ENCODE measurements at regions not wholly inside any gene's neighbourhood (a gene's known extent, or its start where the extent isn't known, plus 50 kb on each side); places are given as distances from the start of the nearest gene placed in this dataset.

DNA sequence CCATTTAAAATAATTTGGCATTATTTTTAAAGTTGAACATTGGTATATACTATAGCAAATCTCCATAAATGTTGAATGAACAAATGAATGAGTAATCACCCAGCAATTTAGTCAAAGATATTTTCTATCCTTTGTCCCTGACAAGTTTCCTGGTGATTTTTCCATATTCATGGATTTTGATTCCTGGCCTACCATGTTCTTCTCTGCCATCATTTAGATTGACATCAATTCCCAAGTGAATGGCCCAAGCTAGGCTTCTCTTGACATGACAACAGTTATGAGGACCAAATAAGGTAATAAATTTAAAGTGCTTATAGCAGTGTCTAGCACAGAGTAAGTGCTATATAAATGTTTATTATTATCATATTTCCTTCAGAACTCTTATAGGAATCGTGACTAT is 120.1 kb upstream of the ADGRF1 start:
- no peaks in the 10 kb centered on the region for H3K79me2 ChIP-seq (ENCODE audit: control insufficient read depth, insufficient read depth, low read length)
- ChIA-PET CTCF (no interaction called here), POLR2A (no interaction called here)
- no peaks in the 10 kb centered on the region for H3K9me1 ChIP-seq (replicated peaks; ENCODE audit: control insufficient read depth, extremely low read depth, insufficient read depth, low read length)
- no peak overlapping the region for H3K4me3 ChIP-seq (replicated peaks in 1 of 3; ENCODE audit: insufficient read depth in 1 of 3, low read depth in 1 of 3, low read length in 3 of 3)
- no TSS peak for BruUV-seq (replicated peaks)
- H3K9ac ChIP-seq (replicated peaks; ENCODE audit: extremely low read depth, insufficient read depth, low read length) = no peak overlapping the region
- dilution Hi-C loops (cut with MboI; ENCODE audit: extremely low pct_ligation_motif_present, low sequenced_read_pairs) (no loop called here), intact Hi-C loops (cut with micrococcal nuclease) (no loop called here)
- H3K4me2 ChIP-seq (ENCODE audit: insufficient read depth, low read length) = no peak overlapping the region
- no peaks in the 10 kb centered on the region for H3K27me3 ChIP-seq (ENCODE audit: control insufficient read depth in 2 of 2, insufficient read depth in 2 of 2, low read length in 2 of 2)
- FAIRE-seq (no peak), DNase-seq (ENCODE audit: low read depth, low spot score) (no peak)
- no peaks in the 10 kb centered on the region for H3K36me3 ChIP-seq (ENCODE audit: control insufficient read depth in 2 of 2, extremely low read depth in 1 of 2, insufficient read depth in 2 of 2, low read length in 2 of 2)
- no peak overlapping the region for H3K27ac ChIP-seq (ENCODE audit: insufficient read depth, low read depth, low read length)
- no peaks in the 10 kb centered on the region for H3K4me1 ChIP-seq (ENCODE audit: control insufficient read depth, extremely low read depth, insufficient read depth, low read length)
- H2AFZ ChIP-seq (ENCODE audit: low read depth, low read length) = no peak overlapping the region
- TF ChIP-seq JUN (IDR thresholded peaks at IDR 0.05; ENCODE audit: borderline replicate concordance, insufficient read depth, insufficient read length, low read depth) (no peak), MYC (IDR thresholded peaks at IDR 0.05; ENCODE audit: low read depth, low read length) (no peak)
- H4K20me1 ChIP-seq (replicated peaks; ENCODE audit: control insufficient read depth, extremely low read depth, insufficient read depth, low read length) = no peaks in the 10 kb centered on the region
- no peaks in the 10 kb centered on the region for H3K9me3 ChIP-seq (replicated peaks; ENCODE audit: control insufficient read depth, insufficient read depth, low read length)

- no peak overlapping the region for H3K4me3 ChIP-seq (replicated peaks in 1 of 3; ENCODE audit: insufficient read depth in 1 of 3, low read depth in 1 of 3, low read length in 3 of 3)
- no peaks in the 10 kb centered on the region for H3K79me2 ChIP-seq (ENCODE audit: control insufficient read depth, insufficient read depth, low read length)
- DNase-seq (ENCODE audit: low read depth, low spot score) = no peak
- no peak overlapping the region for H3K4me2 ChIP-seq (ENCODE audit: insufficient read depth, low read length)
- H3K4me1 ChIP-seq (ENCODE audit: control insufficient read depth, extremely low read depth, insufficient read depth, low read length) = no peaks in the 10 kb centered on the region
- H3K36me3 ChIP-seq (ENCODE audit: control insufficient read depth in 2 of 2, extremely low read depth in 1 of 2, insufficient read depth in 2 of 2, low read length in 2 of 2) = no peaks in the 10 kb centered on the region
- no peak overlapping the region for H2AFZ ChIP-seq (ENCODE audit: low read depth, low read length)
- intact Hi-C loops (cut with micrococcal nuclease) = no loop called here
- dilution Hi-C loops (cut with MboI; ENCODE audit: extremely low pct_ligation_motif_present, low sequenced_read_pairs) = no loop called here
- BruUV-seq (replicated peaks) = no TSS peak
- POLR2A ChIA-PET = no interaction called here
- no peak for FAIRE-seq
- H3K27ac ChIP-seq (ENCODE audit: insufficient read depth, low read depth, low read length) = no peak overlapping the region
- H4K20me1 ChIP-seq (replicated peaks; ENCODE audit: control insufficient read depth, extremely low read depth, insufficient read depth, low read length) = no peaks in the 10 kb centered on the region
- no peaks in the 10 kb centered on the region for H3K9me3 ChIP-seq (replicated peaks; ENCODE audit: control insufficient read depth, insufficient read depth, low read length)
- H3K27me3 ChIP-seq (ENCODE audit: control insufficient read depth in 2 of 2, insufficient read depth in 2 of 2, low read length in 2 of 2) = no peaks in the 10 kb centered on the region
- CTCF ChIA-PET = no interaction called here
- no peak overlapping the region for H3K9ac ChIP-seq (replicated peaks; ENCODE audit: extremely low read depth, insufficient read depth, low read length)
- no peaks in the 10 kb centered on the region for H3K9me1 ChIP-seq (replicated peaks; ENCODE audit: control insufficient read depth, extremely low read depth, insufficient read depth, low read length)
- no peak for TF ChIP-seq POLR2A (IDR thresholded peaks at IDR 0.05; ENCODE audit: low read depth, low read length)
- no peak for TF ChIP-seq MYC (IDR thresholded peaks at IDR 0.05; ENCODE audit: low read depth, low read length)
- TF ChIP-seq EZH2 (IDR thresholded peaks at IDR 0.05; ENCODE audit: borderline replicate concordance, low read depth, low read length, severe bottlenecking) = no peak
- TF ChIP-seq FOS (IDR thresholded peaks at IDR 0.05; ENCODE audit: borderline replicate concordance, insufficient read depth, low read length) = no peak
- TF ChIP-seq MAX (IDR thresholded peaks at IDR 0.05; ENCODE audit: insufficient read depth, insufficient read length) = no peak
- TF ChIP-seq POLR2AphosphoS5 (IDR thresholded peaks at IDR 0.05; ENCODE audit: insufficient read depth, low read depth, low read length) = no peak
- TF ChIP-seq GATA2 (IDR thresholded peaks at IDR 0.05; ENCODE audit: insufficient read depth, insufficient read length, low read depth, low read length) = no peak
- no peak for TF ChIP-seq JUN (IDR thresholded peaks at IDR 0.05; ENCODE audit: borderline replicate concordance, insufficient read depth, insufficient read length, low read depth)
- TF ChIP-seq CTCF (IDR thresholded peaks at IDR 0.05; ENCODE audit: extremely low read depth in 1 of 2, insufficient read depth in 1 of 2, low read depth in 1 of 2, low read length in 2 of 2) = no peak
Measured at GRCh38 chr6:47161176-47161687, 119.1 kb upstream of the ADGRF1 start.
